Neural progenitor cell (in vitro differentiated cells): ENCODE measurements at regions not wholly inside any gene's neighbourhood (a gene's known extent, or its start where the extent isn't known, plus 50 kb on each side); places are given as distances from the start of the nearest gene placed in this dataset.
"Not testable (repeated sequence)": the region's sequence is repeated elsewhere in the genome, so short reads cannot be mapped to it uniquely, and the experiment has no call there.

Experiments
- DNase-seq: peaks from one replicate; pipeline ENCODE4 v3.0.0-alpha.2; 2016; ENCODE audit warnings: low spot score
- H2AFZ ChIP-seq: fragments of 200-600 bp; sonication (generic); replicated peaks from 2 replicates; pipeline ENCODE4 v1.6.1; 2016; ENCODE audit warnings: antibody characterized with exemption
- H3F3A ChIP-seq: fragments of 200-600 bp; sonication (generic); 2 replicates; pipeline ENCODE4 v1.6.1; 2016; ENCODE audit warnings: antibody characterized with exemption, low read depth
- H3K27ac ChIP-seq: fragments of 200-600 bp; sonication (generic); 2 replicates; pipeline ENCODE4 v1.5.1; 2016; ENCODE audit warnings: mild to moderate bottlenecking
- H3K27me3 ChIP-seq: fragments of 200-600 bp; sonication (generic); 2 replicates; pipeline ENCODE4 v1.6.1; 2016; ENCODE audit warnings: mild to moderate bottlenecking, moderate library complexity
- H3K36me3 ChIP-seq: fragments of 200-600 bp; sonication (generic); 2 replicates; pipeline ENCODE4 v1.5.1; 2016
- H3K4me1 ChIP-seq: fragments of 200-600 bp; sonication (generic); 2 replicates; pipeline ENCODE4 v1.6.1; 2016; ENCODE audit warnings: mixed run types
- H3K4me2 ChIP-seq: fragments of 200-600 bp; sonication (generic); 2 replicates; pipeline ENCODE4 v1.6.1; 2016
- H3K4me3 ChIP-seq: fragments of 200-600 bp; sonication (generic); 2 replicates; pipeline ENCODE4 v1.5.1; 2016
- H3K79me2 ChIP-seq: fragments of 200-600 bp; sonication (generic); 2 replicates; pipeline ENCODE4 v1.6.1; 2016; ENCODE audit warnings: low read depth
- H3K9ac ChIP-seq: fragments of 200-600 bp; sonication (generic); 2 replicates; pipeline ENCODE4 v1.6.1; 2016
- H3K9me3 ChIP-seq: fragments of 200-600 bp; sonication (generic); 2 replicates; pipeline ENCODE4 v1.5.1; 2016; ENCODE audit warnings: low read depth
- H4K20me1 ChIP-seq: fragments of 200-600 bp; sonication (generic); 2 replicates; pipeline ENCODE4 v1.6.1; 2016; ENCODE audit warnings: low read depth
- H3K27ac Mint-ChIP-seq: 3 replicates; pipeline ENCODE4 v1.8.0; 2021; ENCODE audit warnings: mixed read lengths
- H3K27me3 Mint-ChIP-seq: 2 replicates; pipeline ENCODE4 v1.8.0; 2022; ENCODE audit warnings: low read depth, mild to moderate bottlenecking, inconsistent platforms, moderate library complexity, mixed read lengths; ENCODE audit not compliant: insufficient read depth
- H3K36me3 Mint-ChIP-seq: 3 replicates; pipeline ENCODE4 v1.8.0; 2021; ENCODE audit warnings: mixed read lengths
- H3K4me1 Mint-ChIP-seq: 3 replicates; pipeline ENCODE4 v1.8.0; 2021; ENCODE audit warnings: mixed read lengths
- H3K4me3 Mint-ChIP-seq: 3 replicates; pipeline ENCODE4 v1.8.0; 2021; ENCODE audit warnings: mild to moderate bottlenecking, moderate library complexity, mixed read lengths
- H3K9me3 Mint-ChIP-seq: 3 replicates; pipeline ENCODE4 v1.8.0; 2020; ENCODE audit warnings: mixed read lengths
- EZH2 ChIP-seq: fragments of 200-600 bp; sonication (generic); IDR thresholded peaks from 2 replicates; pipeline ENCODE4 v1.6.1; 2017; ENCODE audit warnings: antibody characterized with exemption, mild to moderate bottlenecking, moderate library complexity
- EZH2phosphoT487 ChIP-seq: fragments of 200-600 bp; sonication (generic); IDR thresholded peaks from 2 replicates; pipeline ENCODE4 v1.6.1; 2017; ENCODE audit warnings: antibody characterized with exemption
- TF ChIP-seq, protein P1 (sequence below): fragments of 200-600 bp; sonication (generic); IDR thresholded peaks from 2 replicates; pipeline ENCODE4 v1.5.1; 2017; ENCODE audit warnings: antibody characterized with exemption, mild to moderate bottlenecking

DNA sequence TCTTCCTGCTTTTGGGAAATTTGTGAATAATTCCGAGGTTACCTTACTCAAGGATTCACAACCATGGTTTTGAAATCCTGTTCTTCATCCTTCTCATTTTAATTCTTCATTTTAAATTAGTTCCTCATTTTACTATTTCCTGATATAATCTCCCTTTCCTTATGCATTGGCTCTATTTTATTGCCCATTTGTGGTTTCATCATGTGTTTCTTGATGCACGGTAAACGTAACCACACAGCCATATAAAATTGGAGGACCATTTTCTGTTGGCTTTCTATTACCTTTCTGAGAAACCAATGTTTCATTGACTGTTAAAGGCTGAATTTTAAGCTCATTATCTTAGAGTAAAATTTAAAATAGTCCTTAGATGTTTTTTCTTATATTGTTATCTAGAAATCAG lies 100.3 kb upstream of the NDST4 start:
- Histone ChIP-seq H3K36me3 (no peaks in the 10 kb centered on the region), H2AFZ (no peak overlapping the region), H3F3A (no peaks in the 10 kb centered on the region), H3K4me1 (peaks cover 10% of the 10 kb centered on the region), H4K20me1 (no peaks in the 10 kb centered on the region), H3K4me2 (no peak overlapping the region), H3K27ac (no peak overlapping the region), H3K9ac (no peak overlapping the region), H3K27me3 (no peaks in the 10 kb centered on the region), H3K9me3 (no peaks in the 10 kb centered on the region), H3K4me3 (no peak overlapping the region), H3K79me2 (no peaks in the 10 kb centered on the region)
- no peak for DNase-seq
- H3K4me3 Mint-ChIP-seq = no peak overlapping the region
- H3K4me1 Mint-ChIP-seq = peaks cover 20% of the 10 kb centered on the region
- no peaks in the 10 kb centered on the region for H3K36me3 Mint-ChIP-seq
- TF ChIP-seq EZH2phosphoT487 (no peak), EZH2 (no peak)
- TF ChIP-seq, protein P1, sequence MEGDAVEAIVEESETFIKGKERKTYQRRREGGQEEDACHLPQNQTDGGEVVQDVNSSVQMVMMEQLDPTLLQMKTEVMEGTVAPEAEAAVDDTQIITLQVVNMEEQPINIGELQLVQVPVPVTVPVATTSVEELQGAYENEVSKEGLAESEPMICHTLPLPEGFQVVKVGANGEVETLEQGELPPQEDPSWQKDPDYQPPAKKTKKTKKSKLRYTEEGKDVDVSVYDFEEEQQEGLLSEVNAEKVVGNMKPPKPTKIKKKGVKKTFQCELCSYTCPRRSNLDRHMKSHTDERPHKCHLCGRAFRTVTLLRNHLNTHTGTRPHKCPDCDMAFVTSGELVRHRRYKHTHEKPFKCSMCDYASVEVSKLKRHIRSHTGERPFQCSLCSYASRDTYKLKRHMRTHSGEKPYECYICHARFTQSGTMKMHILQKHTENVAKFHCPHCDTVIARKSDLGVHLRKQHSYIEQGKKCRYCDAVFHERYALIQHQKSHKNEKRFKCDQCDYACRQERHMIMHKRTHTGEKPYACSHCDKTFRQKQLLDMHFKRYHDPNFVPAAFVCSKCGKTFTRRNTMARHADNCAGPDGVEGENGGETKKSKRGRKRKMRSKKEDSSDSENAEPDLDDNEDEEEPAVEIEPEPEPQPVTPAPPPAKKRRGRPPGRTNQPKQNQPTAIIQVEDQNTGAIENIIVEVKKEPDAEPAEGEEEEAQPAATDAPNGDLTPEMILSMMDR = no peak
- H3K27me3 Mint-ChIP-seq = peaks cover 4% of the 10 kb centered on the region
- no peak overlapping the region for H3K27ac Mint-ChIP-seq
- H3K9me3 Mint-ChIP-seq = peaks cover under 1% of the 10 kb centered on the region

DNA sequence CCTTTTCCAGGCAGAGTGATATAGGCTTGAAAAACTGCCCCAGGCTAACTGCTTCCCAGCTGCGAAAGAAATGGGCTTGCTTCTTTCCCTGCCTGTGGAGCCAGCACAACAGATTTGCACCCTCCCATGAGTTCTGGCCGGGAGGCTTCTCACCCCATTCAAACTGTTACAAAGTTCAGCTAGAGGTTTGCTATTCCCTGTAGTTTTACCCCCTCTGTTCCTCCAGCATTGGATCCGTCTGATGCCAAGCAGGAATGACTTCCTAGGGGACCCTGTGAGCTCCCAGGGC lies 87.6 kb upstream of the NDST4 start:
- H3K27ac Mint-ChIP-seq = no peak overlapping the region
- H3K27me3 Mint-ChIP-seq = peaks cover 6% of the 10 kb centered on the region
- H3F3A ChIP-seq = no peaks in the 10 kb centered on the region
- H3K9me3 ChIP-seq = no peaks in the 10 kb centered on the region
- H2AFZ ChIP-seq = peak overlapping the region; percentile 97
- no peaks in the 10 kb centered on the region for H3K36me3 ChIP-seq
- H3K9me3 Mint-ChIP-seq = peaks cover 17% of the 10 kb centered on the region
- H3K4me3 ChIP-seq = no peak overlapping the region
- no peak overlapping the region for H3K9ac ChIP-seq
- TF ChIP-seq, protein P1 = no peak
- TF ChIP-seq EZH2 (no peak), EZH2phosphoT487 (no peak)
- H3K4me2 ChIP-seq = no peak overlapping the region
- H3K79me2 ChIP-seq = no peaks in the 10 kb centered on the region
- DNase-seq = no peak
- H4K20me1 ChIP-seq = no peaks in the 10 kb centered on the region
- H3K4me3 Mint-ChIP-seq = no peak overlapping the region
- H3K4me1 ChIP-seq = no peaks in the 10 kb centered on the region
- no peak overlapping the region for H3K27ac ChIP-seq
- peaks cover 5% of the 10 kb centered on the region for H3K4me1 Mint-ChIP-seq
- H3K27me3 ChIP-seq = no peaks in the 10 kb centered on the region
- no peaks in the 10 kb centered on the region for H3K36me3 Mint-ChIP-seq

DNA sequence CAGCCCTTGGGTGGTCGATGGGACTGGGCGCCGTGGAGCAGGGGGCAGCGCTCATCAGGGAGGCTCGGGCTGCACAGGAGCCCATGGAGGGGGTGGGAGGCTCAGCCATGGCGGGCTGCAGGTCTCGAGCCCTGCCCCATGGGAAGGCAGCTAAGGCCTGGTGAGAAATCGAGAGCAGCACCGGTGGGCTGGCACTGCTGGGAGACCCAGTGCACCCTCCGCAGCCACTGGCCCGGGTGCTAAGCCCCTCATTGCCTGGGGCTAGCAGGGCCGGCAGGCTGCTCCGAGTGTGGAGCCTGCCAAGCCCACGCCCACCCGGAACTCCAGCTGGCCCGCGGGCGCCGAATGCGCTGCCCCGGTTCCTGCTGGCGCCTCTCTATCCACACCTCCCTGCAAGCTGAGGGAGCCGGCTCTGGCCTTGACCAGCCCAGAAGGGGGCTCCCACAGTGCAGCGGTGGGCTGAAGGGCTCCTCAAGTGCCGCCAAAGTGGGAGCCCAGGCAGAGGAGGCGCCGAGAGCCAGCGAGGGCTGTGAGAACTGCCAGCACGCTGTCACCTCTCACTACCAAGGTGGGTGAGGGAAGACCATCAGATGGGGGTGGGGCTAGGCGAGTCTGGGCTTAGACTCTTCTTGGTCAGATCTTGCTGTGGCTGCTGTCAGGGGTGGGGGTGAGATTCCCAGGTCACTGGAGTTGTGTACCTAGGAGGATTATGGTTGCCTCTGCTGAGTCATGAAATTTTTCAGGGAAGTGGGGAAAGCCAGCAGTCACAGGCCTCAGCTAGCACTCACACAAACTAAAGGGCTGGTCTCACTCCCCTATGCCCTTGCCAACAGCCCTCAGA lies 87.0 kb upstream of the NDST4 start:
- not testable (repeated sequence) for DNase-seq, H3K4me3 Mint-ChIP-seq, H3K36me3 Mint-ChIP-seq, H3F3A ChIP-seq, H3K4me1 ChIP-seq, H3K27ac ChIP-seq, H3K27me3 ChIP-seq, H3K4me3 ChIP-seq, H3K79me2 ChIP-seq, H3K27me3 Mint-ChIP-seq, H4K20me1 ChIP-seq, H3K27ac Mint-ChIP-seq, H3K4me2 ChIP-seq, H3K36me3 ChIP-seq, H3K4me1 Mint-ChIP-seq, H3K9me3 ChIP-seq, H3K9ac ChIP-seq
- peaks cover 17% of the 10 kb centered on the region for H3K9me3 Mint-ChIP-seq
- peak overlapping the region; percentile 97 for H2AFZ ChIP-seq

DNA sequence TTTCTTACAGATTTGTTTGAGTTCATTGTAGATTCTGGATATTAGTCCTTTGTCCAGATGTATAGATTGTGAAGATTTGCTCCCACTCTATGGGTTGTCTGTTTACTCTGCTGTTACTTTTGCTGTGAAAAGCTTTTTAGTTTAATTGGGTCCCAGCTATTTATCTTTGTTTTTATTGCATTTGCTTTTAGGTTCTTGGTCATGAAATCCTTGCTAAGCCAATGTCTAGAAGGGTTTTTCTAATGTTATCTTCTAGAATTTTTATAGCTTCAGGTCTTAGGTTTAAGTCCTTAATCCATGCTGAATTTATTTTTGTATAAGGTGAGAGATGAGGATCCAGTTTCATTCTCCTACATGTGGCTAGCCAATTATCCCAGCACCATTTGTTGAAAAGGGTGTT lies 81.2 kb upstream of the NDST4 start:
- H3K4me3 Mint-ChIP-seq, H3K9me3 ChIP-seq, H3K4me1 Mint-ChIP-seq, H3K79me2 ChIP-seq, H3K4me3 ChIP-seq, H2AFZ ChIP-seq, H3K4me2 ChIP-seq, DNase-seq, H3K4me1 ChIP-seq, H3K36me3 ChIP-seq, H3F3A ChIP-seq, H4K20me1 ChIP-seq, H3K27me3 Mint-ChIP-seq, H3K27ac Mint-ChIP-seq, H3K36me3 Mint-ChIP-seq, H3K27me3 ChIP-seq, H3K9ac ChIP-seq, H3K27ac ChIP-seq: not testable (repeated sequence)
- peaks cover 22% of the 10 kb centered on the region for H3K9me3 Mint-ChIP-seq
